IPS-18a (cell line): ENCODE measurements at regions not wholly inside any gene's neighbourhood (a gene's known extent, or its start where the extent isn't known, plus 50 kb on each side); places are given as distances from the start of the nearest gene placed in this dataset.

Experiments used
- H3K27ac ChIP-seq: one replicate; pipeline ENCODE4 v1.5.1; 2013; ENCODE audit warnings: low read length
- H3K27me3 ChIP-seq: one replicate; pipeline ENCODE4 v1.6.1; 2013; ENCODE audit warnings: mild to moderate bottlenecking, low read length; ENCODE audit not compliant: control insufficient read depth, insufficient read depth
- H3K36me3 ChIP-seq: one replicate; pipeline ENCODE4 v1.6.1; 2013; ENCODE audit warnings: low read depth, low read length; ENCODE audit not compliant: control insufficient read depth
- H3K4me1 ChIP-seq: one replicate; pipeline ENCODE4 v1.6.1; 2013; ENCODE audit warnings: low read depth, low read length; ENCODE audit not compliant: control insufficient read depth
- H3K4me3 ChIP-seq: one replicate; pipeline ENCODE4 v1.5.1; 2013; ENCODE audit warnings: low read length
- H3K9ac ChIP-seq: one replicate; pipeline ENCODE4 v1.6.1; 2013; ENCODE audit warnings: mild to moderate bottlenecking, low read length, moderate library complexity
- H3K9me3 ChIP-seq: one replicate; pipeline ENCODE4 v1.6.1; 2013; ENCODE audit warnings: low read depth, low read length; ENCODE audit not compliant: control insufficient read depth

DNA sequence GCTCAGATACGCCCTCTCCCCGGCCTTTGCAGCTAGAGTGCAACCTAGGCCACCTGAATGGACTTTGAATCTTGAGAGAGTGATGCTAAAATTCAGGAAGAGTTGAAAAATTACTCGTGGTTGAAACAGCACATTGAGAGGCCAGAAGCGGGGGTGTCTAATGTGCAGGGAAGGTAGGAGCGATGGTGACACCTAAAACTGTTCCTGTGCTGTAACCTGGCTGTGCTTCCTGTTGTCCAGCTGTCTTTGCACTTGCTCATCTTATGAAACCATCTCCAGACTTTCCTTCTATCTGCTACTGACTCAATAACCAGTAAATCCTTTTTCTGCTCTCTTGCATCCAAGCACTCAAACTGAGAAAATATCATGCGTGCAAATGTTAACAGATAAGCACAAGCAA, 106.4 kb upstream of the RPS6KA3 start:
- no peak overlapping the region for H3K4me3 ChIP-seq
- no peaks in the 10 kb centered on the region for H3K27me3 ChIP-seq
- H3K9me3 ChIP-seq: no peaks in the 10 kb centered on the region
- H3K9ac ChIP-seq: no peak overlapping the region
- no peaks in the 10 kb centered on the region for H3K4me1 ChIP-seq
- H3K27ac ChIP-seq: no peak overlapping the region
- no peaks in the 10 kb centered on the region for H3K36me3 ChIP-seq

DNA sequence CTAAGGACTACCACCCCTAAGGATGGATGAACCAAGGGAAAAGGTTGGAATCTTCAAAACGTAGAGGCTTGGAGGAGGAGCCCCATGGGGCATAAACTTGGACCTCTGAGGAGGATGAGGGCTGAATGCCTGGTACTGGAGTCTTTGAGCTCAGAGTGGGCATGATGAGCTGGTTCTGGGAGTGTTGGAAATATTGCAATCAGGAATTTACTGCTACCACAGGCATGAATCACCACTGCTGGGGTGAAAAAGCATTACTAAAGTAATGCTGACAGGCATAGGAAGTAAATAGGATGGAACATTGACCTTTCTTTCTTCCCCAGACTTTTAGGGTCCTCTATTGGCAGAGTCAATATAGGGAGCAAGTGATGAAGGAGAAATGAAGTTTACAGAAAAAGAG, 105.8 kb upstream of the RPS6KA3 start:
- H3K27ac ChIP-seq: no peak overlapping the region
- H3K4me1 ChIP-seq: no peaks in the 10 kb centered on the region
- no peaks in the 10 kb centered on the region for H3K9me3 ChIP-seq
- H3K9ac ChIP-seq: no peak overlapping the region
- no peaks in the 10 kb centered on the region for H3K36me3 ChIP-seq
- no peak overlapping the region for H3K4me3 ChIP-seq
- no peaks in the 10 kb centered on the region for H3K27me3 ChIP-seq

DNA sequence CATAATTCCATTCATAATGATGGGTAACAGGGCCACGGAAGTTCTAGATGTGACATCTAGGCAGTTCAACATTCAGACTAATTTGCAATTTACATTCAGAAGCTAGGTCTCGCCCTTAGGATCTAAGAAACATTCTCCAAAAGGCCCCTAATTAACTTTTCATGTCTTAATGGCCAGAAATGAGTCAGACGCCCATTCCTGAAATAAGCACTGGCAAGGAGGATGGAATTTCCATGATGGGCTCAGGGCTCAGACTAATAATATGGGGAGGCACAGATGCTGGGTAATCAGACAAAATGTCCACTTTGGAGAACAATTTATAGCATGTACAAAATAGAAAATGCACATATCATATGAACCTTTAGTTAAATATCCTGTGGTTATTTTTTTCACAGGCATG, 102.8 kb upstream of the RPS6KA3 start:
- Histone ChIP-seq H3K9me3 (no peaks in the 10 kb centered on the region), H3K4me3 (no peak overlapping the region), H3K9ac (no peak overlapping the region), H3K27me3 (no peaks in the 10 kb centered on the region), H3K4me1 (no peaks in the 10 kb centered on the region), H3K36me3 (no peaks in the 10 kb centered on the region), H3K27ac (no peak overlapping the region)

DNA sequence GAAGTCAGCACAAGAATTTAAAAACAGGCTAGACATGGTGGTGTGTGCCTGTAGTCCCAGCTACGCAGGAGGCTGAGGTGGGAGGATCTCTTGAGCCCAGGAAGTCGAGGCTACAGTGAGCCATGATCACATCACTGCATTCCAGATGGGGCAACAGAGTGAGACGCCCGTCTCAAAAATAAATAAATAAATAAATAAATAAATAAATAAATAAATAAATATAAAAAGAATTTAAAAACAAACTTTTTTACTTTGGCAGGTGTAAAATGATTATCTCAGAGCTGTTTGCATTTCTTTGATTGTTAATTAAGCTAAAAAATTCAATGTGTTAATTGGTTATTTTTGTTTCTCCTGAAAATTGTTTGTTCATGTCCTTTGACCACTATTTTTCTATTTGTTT, 97.5 kb upstream of the RPS6KA3 start:
- no peaks in the 10 kb centered on the region for H3K36me3 ChIP-seq
- no peak overlapping the region for H3K9ac ChIP-seq
- no peak overlapping the region for H3K27ac ChIP-seq
- peaks cover 3% of the 10 kb centered on the region for H3K9me3 ChIP-seq
- H3K27me3 ChIP-seq: no peaks in the 10 kb centered on the region
- H3K4me1 ChIP-seq: no peaks in the 10 kb centered on the region
- H3K4me3 ChIP-seq: no peak overlapping the region

DNA sequence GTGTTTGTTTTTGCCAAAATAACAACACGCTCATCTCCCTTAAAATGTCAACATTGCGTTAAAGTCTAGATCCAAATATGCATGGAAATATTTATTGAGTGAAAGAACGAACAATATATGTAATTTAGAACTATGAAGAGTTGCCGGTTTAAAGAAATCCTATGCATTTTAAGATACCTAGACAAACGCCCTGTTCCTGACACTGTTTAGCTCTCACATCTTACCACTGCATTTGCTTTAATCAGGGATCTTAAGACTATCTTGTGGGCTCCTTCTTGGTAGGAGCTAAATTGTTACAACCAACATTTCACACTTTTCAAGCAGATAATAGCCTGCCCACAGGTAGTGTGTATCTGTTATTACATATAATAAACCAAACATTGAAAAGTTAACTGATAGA, 96.6 kb upstream of the RPS6KA3 start:
- Histone ChIP-seq H3K27me3 (no peaks in the 10 kb centered on the region), H3K9me3 (peaks cover 3% of the 10 kb centered on the region), H3K36me3 (no peaks in the 10 kb centered on the region), H3K4me3 (no peak overlapping the region), H3K4me1 (no peaks in the 10 kb centered on the region), H3K27ac (no peak overlapping the region), H3K9ac (no peak overlapping the region)

DNA sequence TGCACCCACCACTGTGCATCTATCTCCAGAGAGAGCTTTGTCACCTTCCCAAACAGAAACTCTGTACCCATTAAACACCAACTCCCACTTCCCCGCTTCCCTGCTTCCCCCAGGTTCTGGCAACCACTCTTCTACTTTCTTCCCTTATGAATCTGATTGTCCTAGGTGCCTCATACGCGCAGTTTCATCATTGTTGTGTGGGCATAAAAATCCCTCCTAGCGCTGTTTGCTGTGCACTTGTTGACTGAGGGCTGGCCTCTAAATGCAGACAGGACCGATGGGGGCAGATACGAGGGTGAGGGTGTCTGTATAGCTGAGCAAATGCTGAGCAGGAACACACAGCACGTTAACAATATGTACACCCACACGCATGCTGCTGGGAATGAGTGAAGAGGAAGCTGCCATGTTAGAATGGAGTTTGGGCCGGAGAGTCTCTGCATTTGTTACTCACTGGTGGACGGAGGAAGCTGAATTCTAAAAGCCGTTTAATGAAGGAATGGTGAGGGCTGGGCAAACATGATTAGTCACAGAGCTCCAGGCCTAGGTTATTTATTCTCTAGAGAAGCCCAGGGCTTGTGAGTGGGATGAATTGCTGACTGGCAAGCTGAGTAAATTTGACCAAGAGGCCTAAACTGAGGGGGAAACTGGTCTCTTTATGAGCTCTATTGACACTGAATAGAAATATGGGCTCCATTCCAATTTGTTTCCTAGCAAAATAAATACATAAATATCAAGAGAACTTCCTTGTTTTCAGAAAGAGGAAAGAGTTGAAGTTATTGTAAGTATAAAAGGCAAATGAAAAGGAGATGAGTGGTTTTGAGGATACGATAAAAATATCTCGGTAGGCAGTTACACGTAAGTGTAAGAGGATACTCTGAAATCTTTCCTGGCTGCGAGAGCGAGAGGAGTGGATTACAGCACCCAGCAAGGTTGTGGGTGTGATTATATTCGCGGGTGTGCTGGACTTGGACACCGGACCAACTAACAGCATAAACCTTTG, 95.9 kb upstream of the RPS6KA3 start:
- H3K4me1 ChIP-seq: no peaks in the 10 kb centered on the region
- H3K36me3 ChIP-seq: no peaks in the 10 kb centered on the region
- no peak overlapping the region for H3K4me3 ChIP-seq
- peaks cover 3% of the 10 kb centered on the region for H3K9me3 ChIP-seq
- no peak overlapping the region for H3K27ac ChIP-seq
- H3K27me3 ChIP-seq: no peaks in the 10 kb centered on the region
- H3K9ac ChIP-seq: no peak overlapping the region

DNA sequence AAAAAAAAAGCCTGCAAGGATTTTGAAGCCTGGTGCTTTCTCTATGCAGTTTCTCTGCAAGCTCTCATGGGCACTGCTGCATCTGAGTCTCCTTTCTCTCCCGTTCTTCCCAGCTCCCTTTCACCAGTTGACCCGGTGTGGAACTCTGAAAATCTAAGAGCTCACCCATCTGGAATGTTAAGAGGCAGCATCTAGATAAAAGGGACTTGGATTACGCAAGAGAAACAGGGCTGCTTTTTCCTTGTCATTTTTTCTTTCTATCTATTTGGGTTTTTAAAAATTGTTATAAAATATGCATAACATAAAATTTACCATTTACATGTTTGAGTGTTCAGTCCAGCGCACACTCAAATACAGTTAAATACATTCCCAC, 95.2 kb upstream of the RPS6KA3 start:
- H3K36me3 ChIP-seq: no peaks in the 10 kb centered on the region
- H3K4me1 ChIP-seq: no peaks in the 10 kb centered on the region
- no peak overlapping the region for H3K4me3 ChIP-seq
- H3K27me3 ChIP-seq: no peaks in the 10 kb centered on the region
- no peak overlapping the region for H3K9ac ChIP-seq
- no peak overlapping the region for H3K27ac ChIP-seq
- H3K9me3 ChIP-seq: peaks cover 3% of the 10 kb centered on the region

DNA sequence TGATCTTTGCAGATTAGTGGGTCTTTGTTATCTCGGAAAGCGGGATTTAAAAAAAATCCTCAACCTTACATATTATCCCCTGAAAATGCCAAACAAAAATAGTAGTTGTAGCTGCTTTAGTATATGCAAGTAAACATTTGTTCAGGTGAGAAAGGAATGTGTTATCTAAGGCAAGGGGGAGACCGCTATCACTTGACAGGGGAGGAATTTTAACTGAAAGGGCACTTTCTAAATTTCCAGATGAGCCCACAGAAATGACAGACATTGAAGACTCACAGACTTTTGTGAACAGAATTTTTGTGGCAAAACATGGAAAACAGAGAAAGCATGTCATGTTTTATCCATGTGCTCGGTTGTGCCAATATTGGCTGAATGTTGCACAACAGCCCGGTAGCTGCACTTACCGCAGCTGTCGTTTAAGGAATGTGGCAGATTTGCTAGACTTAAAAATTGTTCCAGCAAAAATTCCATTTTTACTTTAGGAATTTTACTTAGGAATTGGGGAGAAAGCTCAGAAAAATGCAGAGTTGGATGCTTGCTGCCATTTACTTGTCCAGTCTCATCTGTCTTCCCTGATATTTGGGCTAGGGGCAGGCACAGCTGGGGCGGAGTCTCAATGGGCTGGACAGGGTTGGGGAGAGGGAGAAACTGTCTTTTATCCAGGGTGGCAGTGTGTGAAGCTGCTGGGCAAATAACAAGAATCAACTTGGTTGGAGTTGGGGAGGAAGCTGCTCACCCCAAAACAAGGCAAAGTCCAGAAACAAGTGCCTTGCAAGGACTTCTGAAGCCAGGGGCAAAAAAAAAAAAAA, 94.6 kb upstream of the RPS6KA3 start:
- H3K27me3 ChIP-seq: no peaks in the 10 kb centered on the region

DNA sequence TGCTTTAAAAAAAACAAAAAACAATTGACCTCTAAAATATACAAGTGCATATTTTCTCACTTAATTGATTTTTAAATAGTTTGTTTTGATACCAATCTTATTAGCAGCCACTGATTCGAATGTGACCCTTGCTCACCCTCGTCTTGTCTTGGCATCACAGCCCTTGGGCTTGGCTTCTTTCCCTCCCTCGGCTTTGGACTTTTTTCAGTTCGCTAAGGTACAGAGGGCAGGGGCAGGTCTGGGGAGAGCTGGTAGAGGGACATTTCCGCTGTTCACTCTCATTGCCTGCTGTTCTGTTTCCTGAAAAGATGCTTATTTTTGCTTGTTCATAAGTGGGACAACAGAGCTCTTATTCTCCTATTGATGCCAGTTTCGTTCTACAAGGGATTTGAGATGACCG, 88.5 kb upstream of the RPS6KA3 start:
- Histone ChIP-seq H3K4me1 (no peaks in the 10 kb centered on the region), H3K36me3 (no peaks in the 10 kb centered on the region), H3K9me3 (peaks cover 1% of the 10 kb centered on the region), H3K4me3 (no peak overlapping the region), H3K27me3 (no peaks in the 10 kb centered on the region), H3K9ac (no peak overlapping the region), H3K27ac (no peak overlapping the region)

More for the DNA sequence above, 94.6 kb upstream of the RPS6KA3 start:
- Histone ChIP-seq H3K9me3 (peaks cover 3% of the 10 kb centered on the region), H3K4me3 (no peak overlapping the region), H3K27ac (no peak overlapping the region), H3K9ac (no peak overlapping the region), H3K4me1 (no peaks in the 10 kb centered on the region), H3K36me3 (no peaks in the 10 kb centered on the region)

DNA sequence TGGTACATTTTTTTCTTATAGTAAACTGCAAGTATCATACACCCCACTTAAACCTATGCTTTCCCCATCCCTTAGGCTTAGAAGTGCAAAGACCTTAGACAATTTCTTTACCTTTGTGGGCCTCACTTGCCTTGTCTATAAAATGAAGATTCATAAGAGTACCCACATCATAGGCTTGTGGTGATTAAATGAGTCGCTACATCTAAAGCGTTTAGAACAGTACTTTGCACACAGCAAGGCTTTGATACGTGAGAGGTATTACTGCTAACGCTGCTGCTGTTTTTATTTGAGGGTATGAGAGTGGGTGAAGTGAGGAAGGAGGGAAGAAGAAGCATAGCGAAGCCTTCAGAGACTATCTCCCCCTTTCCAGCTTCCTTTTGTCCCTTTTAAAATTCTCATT, 87.8 kb upstream of the RPS6KA3 start:
- no peaks in the 10 kb centered on the region for H3K9me3 ChIP-seq
- H3K27me3 ChIP-seq: no peaks in the 10 kb centered on the region
- H3K4me3 ChIP-seq: no peak overlapping the region
- no peaks in the 10 kb centered on the region for H3K36me3 ChIP-seq
- H3K27ac ChIP-seq: no peak overlapping the region
- no peak overlapping the region for H3K9ac ChIP-seq
- no peaks in the 10 kb centered on the region for H3K4me1 ChIP-seq

DNA sequence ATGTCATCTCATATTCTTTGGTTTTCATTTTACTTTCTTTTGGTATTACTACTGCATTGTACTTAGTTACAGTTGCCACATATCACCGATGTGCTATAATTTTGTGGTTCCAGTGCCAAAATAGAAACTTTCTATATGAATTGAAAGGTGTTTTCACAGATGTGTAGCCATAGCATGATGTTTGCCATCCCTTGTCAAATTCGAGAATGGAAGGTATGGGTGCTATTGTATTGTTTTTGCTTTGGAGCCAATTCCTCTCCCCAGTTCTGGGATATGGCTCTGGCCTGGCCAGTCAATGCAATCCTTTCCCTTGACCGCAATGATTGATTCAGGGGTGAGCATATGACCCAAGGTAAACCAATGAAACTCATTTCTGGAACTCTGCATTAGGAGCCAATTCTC, 86.2 kb upstream of the RPS6KA3 start:
- H3K9ac ChIP-seq: no peak overlapping the region
- H3K4me3 ChIP-seq: no peak overlapping the region
- H3K27me3 ChIP-seq: no peaks in the 10 kb centered on the region
- no peaks in the 10 kb centered on the region for H3K9me3 ChIP-seq
- no peak overlapping the region for H3K27ac ChIP-seq
- H3K36me3 ChIP-seq: no peaks in the 10 kb centered on the region
- no peaks in the 10 kb centered on the region for H3K4me1 ChIP-seq
